LNCAP (cell line): ENCODE measurements at regions not wholly inside any gene's neighbourhood (a gene's known extent, or its start where the extent isn't known, plus 50 kb on each side); places are given as distances from the start of the nearest gene placed in this dataset.

Experiments
- TF ChIP-seq, protein P1 (sequence below): fragments of 450-650 bp; IDR thresholded peaks from 2 replicates; pipeline ENCODE4 v1.5.1; 2017; ENCODE audit warnings: mild to moderate bottlenecking

DNA sequence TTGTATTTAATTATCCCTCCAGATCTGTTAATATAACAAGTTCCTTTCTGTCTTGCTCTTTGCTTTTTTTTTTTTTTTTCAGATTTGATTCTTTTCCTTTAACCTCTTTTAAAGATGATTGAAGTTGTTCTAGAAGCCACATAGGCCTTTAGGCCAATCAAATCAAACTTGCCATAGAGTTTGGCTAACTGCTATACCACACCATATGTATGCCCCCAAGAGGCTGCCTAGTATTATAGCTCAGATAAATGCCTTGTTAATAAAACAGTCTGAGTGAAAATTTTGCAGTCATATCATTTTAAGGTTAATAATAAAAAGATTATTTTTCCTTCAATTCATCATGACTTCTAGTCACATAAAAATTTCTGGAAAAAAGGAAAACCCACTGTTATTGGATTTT is 696.0 kb upstream of the CHRM3 start:
- TF ChIP-seq, protein P1, sequence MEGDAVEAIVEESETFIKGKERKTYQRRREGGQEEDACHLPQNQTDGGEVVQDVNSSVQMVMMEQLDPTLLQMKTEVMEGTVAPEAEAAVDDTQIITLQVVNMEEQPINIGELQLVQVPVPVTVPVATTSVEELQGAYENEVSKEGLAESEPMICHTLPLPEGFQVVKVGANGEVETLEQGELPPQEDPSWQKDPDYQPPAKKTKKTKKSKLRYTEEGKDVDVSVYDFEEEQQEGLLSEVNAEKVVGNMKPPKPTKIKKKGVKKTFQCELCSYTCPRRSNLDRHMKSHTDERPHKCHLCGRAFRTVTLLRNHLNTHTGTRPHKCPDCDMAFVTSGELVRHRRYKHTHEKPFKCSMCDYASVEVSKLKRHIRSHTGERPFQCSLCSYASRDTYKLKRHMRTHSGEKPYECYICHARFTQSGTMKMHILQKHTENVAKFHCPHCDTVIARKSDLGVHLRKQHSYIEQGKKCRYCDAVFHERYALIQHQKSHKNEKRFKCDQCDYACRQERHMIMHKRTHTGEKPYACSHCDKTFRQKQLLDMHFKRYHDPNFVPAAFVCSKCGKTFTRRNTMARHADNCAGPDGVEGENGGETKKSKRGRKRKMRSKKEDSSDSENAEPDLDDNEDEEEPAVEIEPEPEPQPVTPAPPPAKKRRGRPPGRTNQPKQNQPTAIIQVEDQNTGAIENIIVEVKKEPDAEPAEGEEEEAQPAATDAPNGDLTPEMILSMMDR, result no peak

DNA sequence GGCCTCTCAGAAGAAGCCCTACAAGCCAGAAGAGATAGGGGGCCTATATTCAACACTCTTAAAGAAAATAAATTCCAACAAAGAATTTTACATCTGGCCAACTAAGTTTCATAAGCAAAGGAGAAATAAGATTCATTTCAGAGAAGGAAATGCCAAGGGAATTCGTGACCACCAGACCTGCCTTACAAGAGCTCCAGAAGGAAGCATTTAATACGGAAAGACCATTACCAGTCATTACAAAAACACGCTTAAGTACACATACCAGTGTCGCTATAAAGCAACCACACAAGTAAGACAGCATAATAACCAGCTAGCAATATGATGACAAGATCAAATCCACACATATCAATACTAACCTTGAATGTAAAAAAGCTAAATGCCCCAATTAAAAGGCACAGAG is 704.9 kb upstream of the CHRM3 start:
- TF ChIP-seq, protein P1, result no peak

DNA sequence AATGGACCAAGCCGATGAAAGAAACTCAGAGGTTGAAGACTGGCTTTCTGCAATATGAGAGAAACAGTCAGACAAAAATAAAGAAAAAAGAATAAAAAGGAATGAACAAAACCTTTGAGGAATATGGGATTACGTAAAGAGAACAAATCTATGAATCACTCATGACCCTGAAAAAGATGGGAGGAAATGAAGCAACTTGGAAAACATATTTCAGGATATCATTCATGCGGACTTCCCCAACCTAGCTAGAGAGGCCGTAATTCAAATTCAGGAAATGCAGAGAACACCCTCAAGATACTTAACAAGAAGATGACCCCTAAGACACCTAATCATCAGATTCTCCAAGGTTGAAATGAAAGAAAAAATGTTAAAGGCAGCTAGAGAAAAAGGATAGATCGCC is 705.3 kb upstream of the CHRM3 start:
- TF ChIP-seq, protein P1, result no peak

DNA sequence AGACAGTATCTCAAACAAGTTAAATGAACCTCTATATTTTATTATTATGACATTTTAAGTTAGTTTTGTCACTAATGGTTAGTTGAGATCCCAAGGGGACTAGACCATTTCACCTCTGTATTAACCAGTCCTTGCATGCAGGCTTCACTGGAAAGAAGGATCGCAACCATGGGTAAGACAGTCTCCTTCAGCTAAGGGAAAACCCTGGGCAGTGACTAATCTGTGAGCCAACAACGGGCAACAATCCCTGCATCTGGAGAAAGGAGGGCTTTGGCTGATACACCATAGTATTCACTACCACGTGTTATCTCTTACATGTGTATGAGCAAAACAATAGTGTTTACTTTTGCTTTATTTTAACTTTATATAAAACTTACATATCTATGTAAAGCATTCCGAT is 708.8 kb upstream of the CHRM3 start:
- TF ChIP-seq, protein P1, result no peak

DNA sequence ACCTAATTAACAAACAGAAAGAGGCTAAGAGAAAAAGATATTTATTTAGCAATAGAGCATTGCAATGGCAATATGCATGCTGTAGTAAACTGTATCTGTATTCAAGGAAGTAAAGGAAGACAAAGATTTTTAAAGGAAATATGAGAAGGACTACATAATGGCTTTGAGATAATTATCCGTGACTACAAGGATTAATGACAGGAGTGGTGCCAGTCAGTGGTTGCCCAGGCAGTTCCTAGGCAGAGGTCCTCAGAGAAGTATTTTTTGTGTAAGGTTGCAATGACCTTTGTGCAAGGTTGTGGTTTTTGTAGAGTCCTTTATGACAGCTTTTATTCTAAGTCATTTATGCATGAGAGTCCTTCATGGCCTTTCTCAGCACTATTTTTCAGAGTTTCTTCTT is 711.1 kb upstream of the CHRM3 start:
- TF ChIP-seq, protein P1, result no peak

DNA sequence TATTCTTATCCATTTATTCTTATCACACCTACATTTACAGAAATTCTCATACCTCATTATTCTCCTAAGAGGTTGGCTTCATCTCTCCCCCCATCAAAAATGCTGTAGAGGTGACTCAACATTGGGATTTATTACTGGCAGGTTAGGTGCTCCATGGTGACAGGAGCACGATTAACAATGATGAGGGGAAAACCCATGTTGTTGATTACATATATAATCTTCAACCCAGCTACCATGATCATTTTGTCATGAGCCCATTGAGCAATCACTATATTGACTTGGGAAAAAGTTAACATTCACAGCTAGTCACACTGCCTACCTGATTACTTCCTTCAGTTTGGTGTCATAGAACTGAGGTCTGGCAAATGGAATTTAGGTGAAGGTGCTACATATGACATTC is 712.1 kb upstream of the CHRM3 start:
- TF ChIP-seq, protein P1, result no peak

DNA sequence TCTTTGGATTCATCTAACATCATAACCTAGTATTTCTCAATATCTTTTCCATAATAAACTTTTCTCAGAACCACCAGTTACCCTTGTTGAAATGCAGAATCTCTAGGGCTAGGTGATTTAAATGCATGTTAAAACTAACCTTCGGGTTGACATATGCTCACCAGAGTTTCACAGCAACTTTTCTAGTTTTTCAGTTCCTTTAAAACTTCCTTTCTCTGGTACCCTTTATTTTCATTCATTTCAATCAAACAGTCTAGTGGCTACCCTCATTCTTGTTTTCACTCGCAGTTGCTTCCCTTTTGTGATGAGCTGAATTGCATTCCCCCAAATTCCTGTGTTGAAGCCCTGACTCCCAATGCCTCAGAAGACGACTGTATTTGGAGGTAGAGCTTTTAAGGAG is 712.8 kb upstream of the CHRM3 start:
- TF ChIP-seq, protein P1, result no peak

DNA sequence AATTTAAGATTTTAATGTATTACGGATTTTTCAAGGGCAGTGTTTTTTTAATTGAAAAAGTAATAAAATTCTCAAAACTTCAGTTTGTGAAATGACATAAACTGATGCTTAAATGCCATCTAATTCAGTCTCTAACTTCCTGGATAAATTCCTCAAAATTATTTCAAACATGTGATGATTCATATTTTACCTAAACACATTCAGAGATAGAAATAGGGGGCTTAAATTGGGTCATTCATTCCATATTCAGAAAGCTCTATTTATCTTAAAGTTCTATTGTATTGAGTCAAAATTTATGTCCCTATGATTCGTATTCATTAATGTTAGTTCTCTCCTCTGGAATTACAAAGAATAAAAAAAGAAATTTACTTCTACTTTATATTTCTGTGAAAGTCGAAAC is 713.6 kb upstream of the CHRM3 start:
- TF ChIP-seq, protein P1, result no peak
